Sigmoid colon (tissue), 6 donors: ENCODE measurements at regions not wholly inside any gene's neighbourhood (a gene's known extent, or its start where the extent isn't known, plus 50 kb on each side); places are given as distances from the start of the nearest gene placed in this dataset.
"Not testable (repeated sequence)": the region's sequence is repeated elsewhere in the genome, so short reads cannot be mapped to it uniquely, and the experiment has no call there.

ENCODE experiments used
- DNase-seq: peaks from one replicate; pipeline ENCODE4 v3.0.0-alpha.2; 2019
- H3K27ac ChIP-seq, 4 donors: fragments of 200-600 bp; sonication (generic); one replicate each; pipeline ENCODE4 v1.5.1; 2016 to 2019; ENCODE audit warnings: mild to moderate bottlenecking in 1 of 4
- H3K27me3 ChIP-seq, 3 donors: fragments of 200-600 bp; sonication (generic); one replicate each; pipeline ENCODE4 v1.5.1; 2019; ENCODE audit warnings: mild to moderate bottlenecking in 1 of 3
- H3K36me3 ChIP-seq, 4 donors: fragments of 200-600 bp; sonication (generic); one replicate each; pipeline ENCODE4 v1.5.1; 2016 to 2019
- H3K4me1 ChIP-seq, 4 donors: fragments of 200-600 bp; sonication (generic); one replicate each; pipeline ENCODE4 v1.5.1; 2017 to 2019
- H3K4me3 ChIP-seq, 4 donors: fragments of 200-600 bp; sonication (generic); one replicate each; pipeline ENCODE4 v1.5.1; 2017 to 2019; ENCODE audit warnings: mild to moderate bottlenecking in 2 of 4, moderate library complexity in 1 of 4
- H3K9me3 ChIP-seq, 4 donors: fragments of 200-600 bp in 3 of 4; sonication (generic) in 3 of 4; one replicate each; pipeline versions ENCODE4 v1.5.1 to v1.6.1; 2013 to 2019
- CTCF ChIP-seq, 4 experiments: fragments of 450-650 bp in 3 of 4; fragments of 200-600 bp in 1 of 4; IDR thresholded peaks; one replicate each; pipeline ENCODE4 v1.5.1; 2016 to 2019; ENCODE audit warnings: antibody characterized with exemption in 4 of 4, mild to moderate bottlenecking in 3 of 4, moderate library complexity in 2 of 4
- EP300 ChIP-seq, 4 donors: sonication (generic); formaldehyde crosslinking; IDR thresholded peaks; one replicate each; pipeline ENCODE4 v1.6.1; 2017; ENCODE audit warnings: antibody characterized with exemption in 4 of 4
- POLR2A ChIP-seq, 2 donors: fragments of 450-650 bp; IDR thresholded peaks; one replicate each; pipeline ENCODE4 v1.6.1; 2016; ENCODE audit warnings: antibody characterized with exemption in 2 of 2, mild to moderate bottlenecking in 2 of 2, moderate library complexity in 2 of 2
- POLR2AphosphoS5 ChIP-seq, 4 donors: sonication (generic); formaldehyde crosslinking; IDR thresholded peaks; one replicate each; pipeline ENCODE4 v1.6.1; 2017; ENCODE audit warnings: antibody characterized with exemption in 4 of 4
- WGBS, 2 donors: extraction: QIAGEN DNeasy Blood & Tissue Kit; methylation state at CpG; one replicate each; pipeline ENCODE4 v1.1.7; 2013; 5-methylcytosine and 5-hydroxymethylcytosine counted together
- intact Hi-C: fragments of 100-400 bp; cut with DNase I; formaldehyde crosslinking; loops from one replicate; pipeline ENCODE4 v1.15.1; 2023
- donor health status: healthy with polysubstance abuse.
- donor health status: healthy.

- no peak overlapping the region for H3K4me3 ChIP-seq
- no peaks in the 10 kb centered on the region for H3K9me3 ChIP-seq
Observed at GRCh38 chr4:177494791-177495190, 52.6 kb upstream of the AGA start.

DNA sequence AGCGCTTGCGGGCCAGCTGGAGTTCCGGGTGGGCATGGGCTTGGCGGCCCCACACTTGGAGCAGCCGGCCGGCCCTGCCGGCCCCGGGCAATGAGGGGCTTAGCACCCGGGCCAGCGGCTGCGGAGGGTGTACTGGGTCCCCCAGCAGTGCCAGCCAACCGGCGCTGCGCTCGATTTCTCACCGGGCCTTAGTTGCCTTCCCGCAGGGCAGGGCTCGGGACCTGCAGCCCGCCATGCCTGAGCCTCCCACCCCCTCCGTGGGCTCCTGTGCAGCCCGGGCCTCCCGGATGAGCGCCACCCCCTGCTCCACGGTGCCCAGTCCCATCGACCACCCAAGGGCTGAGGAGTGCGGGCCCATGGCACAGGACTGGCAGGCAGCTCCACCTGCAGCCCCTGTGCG is 53.4 kb upstream of the AGA start:
- H3K4me3 ChIP-seq, H3K4me1 ChIP-seq, H3K27me3 ChIP-seq, H3K27ac ChIP-seq, DNase-seq, intact Hi-C loops, H3K9me3 ChIP-seq, H3K36me3 ChIP-seq: not testable (repeated sequence)
- 94 to 97% methylated on average over 27 of the region's 27 CpGs for WGBS, 2 donors

More at GRCh38 chr4:177494791-177495190, 52.6 kb upstream of the AGA start:
- Histone ChIP-seq H3K4me1 (no peaks in the 10 kb centered on the region), H3K27me3 (no peaks in the 10 kb centered on the region), H3K27ac (no peak overlapping the region), H3K36me3 (no peaks in the 10 kb centered on the region)
- no peak for DNase-seq
- WGBS, 2 donors: 92 to 93% methylated on average over 2 of the region's 2 CpGs
- TF ChIP-seq EP300 (IDR thresholded peaks at IDR 0.05) (no peak), POLR2A (IDR thresholded peaks at IDR 0.05) (no peak), POLR2AphosphoS5 (IDR thresholded peaks at IDR 0.05) (no peak), CTCF (IDR thresholded peaks at IDR 0.05) (no peak)
- intact Hi-C loops: no loop called here

- Histone ChIP-seq H3K36me3 (no peaks in the 10 kb centered on the region), H3K4me1 (no peaks in the 10 kb centered on the region), H3K27me3 (no peaks in the 10 kb centered on the region), H3K4me3 (no peak overlapping the region), H3K9me3 (no peaks in the 10 kb centered on the region), H3K27ac (no peak overlapping the region)
- TF ChIP-seq EP300 (IDR thresholded peaks at IDR 0.05) (no peak), CTCF (IDR thresholded peaks at IDR 0.05) (no peak), POLR2A (IDR thresholded peaks at IDR 0.05) (no peak), POLR2AphosphoS5 (IDR thresholded peaks at IDR 0.05) (no peak)
- no peak for DNase-seq
- intact Hi-C loops: no loop called here
- 95 to 96% methylated on average over 14 of the region's 14 CpGs for WGBS, 2 donors
Observed at GRCh38 chr4:177499537-177499936, 57.3 kb upstream of the AGA start.

DNA sequence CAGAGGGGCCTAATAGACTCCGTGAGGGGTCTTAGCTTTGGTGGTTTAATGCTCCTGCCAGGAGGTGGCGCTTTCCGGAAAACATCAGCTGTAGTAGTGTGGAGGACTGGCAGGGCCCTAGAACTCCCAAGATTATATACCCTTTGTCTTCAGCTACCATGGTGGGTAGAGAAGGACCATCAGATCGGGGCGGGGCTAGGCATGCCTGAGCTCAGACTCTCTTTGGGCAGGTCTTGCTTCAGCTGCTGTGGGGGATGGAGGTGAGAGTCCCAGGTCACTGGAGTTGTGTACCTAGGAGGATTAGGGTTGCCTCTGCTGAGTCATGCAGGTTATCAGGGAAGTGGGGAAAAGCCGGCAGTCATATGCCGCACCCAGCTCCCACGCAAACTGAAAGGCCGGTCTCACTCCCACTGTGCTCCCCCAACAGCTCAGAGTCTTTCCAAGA is 63.0 kb upstream of the AGA start:
- Histone ChIP-seq H3K4me1 (no peaks in the 10 kb centered on the region), H3K9me3 (no peaks in the 10 kb centered on the region), H3K4me3 (no peak overlapping the region), H3K27ac (no peak overlapping the region), H3K36me3 (no peaks in the 10 kb centered on the region), H3K27me3 (no peaks in the 10 kb centered on the region)
- 77 to 90% methylated on average over 9 of the region's 9 CpGs for WGBS, 2 donors
- intact Hi-C loops: no loop called here
- no peak for DNase-seq
- no peak for TF ChIP-seq POLR2AphosphoS5 (IDR thresholded peaks at IDR 0.05)
- TF ChIP-seq CTCF (IDR thresholded peaks at IDR 0.05): no peak
- TF ChIP-seq POLR2A (IDR thresholded peaks at IDR 0.05): no peak
- TF ChIP-seq EP300 (IDR thresholded peaks at IDR 0.05): no peak

DNA sequence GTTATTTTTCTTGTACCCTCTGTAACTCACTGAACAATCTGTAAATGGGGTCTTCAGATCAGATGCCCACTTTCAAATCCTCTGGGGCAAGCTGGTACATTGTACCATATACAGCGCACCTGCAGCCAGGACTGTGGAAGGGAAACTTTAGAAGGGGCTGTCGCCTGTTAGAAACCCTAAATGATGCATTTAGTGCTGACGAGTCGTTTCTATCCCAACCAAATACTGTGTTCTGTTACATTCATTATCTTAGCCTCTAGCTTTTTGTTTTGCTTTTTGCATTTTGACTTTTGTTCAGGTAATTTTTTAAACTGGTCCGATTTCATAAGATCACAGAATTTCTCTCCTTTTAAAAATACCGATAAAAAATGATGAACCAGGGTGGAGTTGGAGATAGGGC is 66.4 kb upstream of the AGA start:
- intact Hi-C loops: no loop called here
- TF ChIP-seq CTCF (IDR thresholded peaks at IDR 0.05) (no peak), POLR2AphosphoS5 (IDR thresholded peaks at IDR 0.05) (no peak), POLR2A (IDR thresholded peaks at IDR 0.05) (no peak), EP300 (IDR thresholded peaks at IDR 0.05) (no peak)
- no peaks in the 10 kb centered on the region for H3K4me1 ChIP-seq
- H3K27me3 ChIP-seq: no peaks in the 10 kb centered on the region
- no peak overlapping the region for H3K4me3 ChIP-seq
- WGBS, 2 donors: 95 to 97% methylated on average over 6 of the region's 6 CpGs
- no peaks in the 10 kb centered on the region for H3K9me3 ChIP-seq
- H3K27ac ChIP-seq: no peak overlapping the region
- H3K36me3 ChIP-seq: no peaks in the 10 kb centered on the region
- DNase-seq: no peak
